ENCODE measurements at regions not wholly inside any gene's neighbourhood (a gene's known extent, or its start where the extent isn't known, plus 50 kb on each side); places are given as distances from the start of the nearest gene placed in this dataset.
A peak's percentile ranks its signal among the peaks of the same experiment; 100 is the strongest.
"Not testable (repeated sequence)": the region's sequence is repeated elsewhere in the genome, so short reads cannot be mapped to it uniquely, and the experiment has no call there.

DNA sequence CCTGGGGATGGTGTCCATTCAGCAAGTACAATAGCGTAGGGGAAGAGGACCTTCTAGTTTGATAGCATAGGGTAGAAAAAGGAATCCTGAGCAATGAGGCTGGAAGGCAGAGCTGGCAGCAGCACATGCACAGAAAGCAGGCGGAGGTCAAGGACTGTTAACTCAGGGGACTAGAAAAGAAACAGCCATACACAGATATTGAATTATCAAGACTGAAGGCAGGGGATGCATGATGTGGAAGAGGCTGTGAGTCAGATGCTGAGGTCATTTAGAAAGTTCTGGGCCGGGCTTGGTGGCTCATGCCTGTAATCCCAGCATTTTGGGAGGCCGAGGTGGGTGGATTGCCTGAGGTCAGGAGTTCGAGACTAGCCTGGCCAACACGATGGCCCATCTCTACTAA lies 65.6 kb downstream of the OPTC start:
- TF ChIP-seq, protein P1, sequence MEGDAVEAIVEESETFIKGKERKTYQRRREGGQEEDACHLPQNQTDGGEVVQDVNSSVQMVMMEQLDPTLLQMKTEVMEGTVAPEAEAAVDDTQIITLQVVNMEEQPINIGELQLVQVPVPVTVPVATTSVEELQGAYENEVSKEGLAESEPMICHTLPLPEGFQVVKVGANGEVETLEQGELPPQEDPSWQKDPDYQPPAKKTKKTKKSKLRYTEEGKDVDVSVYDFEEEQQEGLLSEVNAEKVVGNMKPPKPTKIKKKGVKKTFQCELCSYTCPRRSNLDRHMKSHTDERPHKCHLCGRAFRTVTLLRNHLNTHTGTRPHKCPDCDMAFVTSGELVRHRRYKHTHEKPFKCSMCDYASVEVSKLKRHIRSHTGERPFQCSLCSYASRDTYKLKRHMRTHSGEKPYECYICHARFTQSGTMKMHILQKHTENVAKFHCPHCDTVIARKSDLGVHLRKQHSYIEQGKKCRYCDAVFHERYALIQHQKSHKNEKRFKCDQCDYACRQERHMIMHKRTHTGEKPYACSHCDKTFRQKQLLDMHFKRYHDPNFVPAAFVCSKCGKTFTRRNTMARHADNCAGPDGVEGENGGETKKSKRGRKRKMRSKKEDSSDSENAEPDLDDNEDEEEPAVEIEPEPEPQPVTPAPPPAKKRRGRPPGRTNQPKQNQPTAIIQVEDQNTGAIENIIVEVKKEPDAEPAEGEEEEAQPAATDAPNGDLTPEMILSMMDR (IDR thresholded peaks at IDR 0.05; ENCODE audit: insufficient read depth, low read depth, low read length), result no peak
- DNase-seq (ENCODE audit: low read depth), result peak; percentile 39
- no peak overlapping the region for H3K4me3 ChIP-seq (ENCODE audit: low read depth, low read length)

DNA sequence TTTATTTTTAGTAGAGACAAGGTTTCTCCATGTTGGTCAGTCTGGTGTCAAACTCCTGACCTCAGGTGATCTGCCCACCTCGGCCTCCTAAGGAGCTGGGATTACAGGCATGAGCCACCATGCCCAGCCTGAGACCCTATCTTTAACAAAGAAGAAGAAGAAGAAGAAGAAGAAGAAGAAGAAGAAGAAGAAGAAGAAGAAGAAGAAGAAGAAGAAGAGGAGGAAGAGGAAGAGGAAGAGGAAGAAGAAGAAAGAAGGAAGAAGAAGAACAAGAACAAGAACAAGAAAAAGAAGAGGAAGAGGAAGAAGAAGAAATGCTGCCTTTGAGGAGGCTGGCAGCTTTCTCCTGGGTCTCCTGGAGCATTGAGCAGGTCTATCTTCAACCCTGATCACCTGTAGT lies 64.9 kb upstream of the ATP2B4 start:
- DNase-seq (ENCODE audit: low read depth); H3K4me3 ChIP-seq (ENCODE audit: low read depth, low read length): not testable (repeated sequence)

GRCh38 chr1:203563291-203563690 lies 63.3 kb upstream of the ATP2B4 start:
- DNase-seq (ENCODE audit: low read depth), result peak; percentile 48
- no peak overlapping the region for H3K4me3 ChIP-seq (ENCODE audit: low read depth, low read length)
- TF ChIP-seq, protein P1 (IDR thresholded peaks at IDR 0.05; ENCODE audit: insufficient read depth, low read depth, low read length), result no peak

DNA sequence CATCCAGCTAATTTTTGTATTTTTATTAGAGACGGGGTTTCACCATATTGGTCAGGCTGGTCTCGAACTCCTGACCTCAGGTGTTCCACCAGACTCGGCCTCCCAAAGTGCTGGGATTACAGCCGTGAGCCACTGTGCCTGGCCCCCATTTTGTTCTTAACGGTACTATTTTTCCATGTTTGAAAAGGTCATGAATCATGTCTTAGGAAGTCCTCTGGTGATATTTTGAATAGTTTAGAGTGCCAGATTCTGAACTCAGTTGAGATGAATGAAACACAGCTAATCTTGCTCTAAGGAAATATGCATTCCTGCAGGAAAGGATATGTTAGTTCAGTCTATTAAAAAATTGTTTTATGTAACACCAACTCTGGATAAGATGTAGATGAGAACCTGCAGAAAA lies 62.6 kb upstream of the ATP2B4 start:
- no peak for DNase-seq (ENCODE audit: low read depth)

GRCh38 chr1:203565049-203565448 lies 61.6 kb upstream of the ATP2B4 start:
- no peak overlapping the region for H3K4me3 ChIP-seq (ENCODE audit: low read depth, low read length)
- no peak for DNase-seq (ENCODE audit: low read depth)
- TF ChIP-seq, protein P1 (IDR thresholded peaks at IDR 0.05; ENCODE audit: insufficient read depth, low read depth, low read length), result no peak

More for the DNA sequence above, 62.6 kb upstream of the ATP2B4 start:
- H3K4me3 ChIP-seq (ENCODE audit: low read depth, low read length), result no peak overlapping the region
- TF ChIP-seq, protein P1 (IDR thresholded peaks at IDR 0.05; ENCODE audit: insufficient read depth, low read depth, low read length), result no peak

DNA sequence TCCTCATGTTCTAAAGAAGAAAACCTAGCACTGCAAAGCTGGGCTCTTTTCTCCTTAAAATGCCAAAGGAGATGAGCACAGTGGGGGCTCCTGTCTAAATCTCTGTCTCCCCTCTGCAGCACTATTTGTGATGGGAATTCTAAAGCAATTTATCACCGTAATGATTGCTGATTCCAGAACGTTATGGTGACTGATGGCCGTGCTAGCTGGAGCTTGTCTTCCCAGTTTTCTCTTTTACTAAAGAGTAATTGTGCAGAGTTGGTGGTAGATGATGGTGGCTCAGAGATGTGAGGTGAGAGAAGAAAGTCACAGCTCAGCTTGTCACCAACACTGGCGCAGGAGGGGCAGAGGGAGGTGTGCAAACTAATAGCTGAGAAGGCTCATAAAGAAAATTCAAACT lies 60.7 kb upstream of the ATP2B4 start:
- DNase-seq (ENCODE audit: low read depth), result no peak
- TF ChIP-seq, protein P1 (IDR thresholded peaks at IDR 0.05; ENCODE audit: insufficient read depth, low read depth, low read length), result no peak
- no peak overlapping the region for H3K4me3 ChIP-seq (ENCODE audit: low read depth, low read length)

DNA sequence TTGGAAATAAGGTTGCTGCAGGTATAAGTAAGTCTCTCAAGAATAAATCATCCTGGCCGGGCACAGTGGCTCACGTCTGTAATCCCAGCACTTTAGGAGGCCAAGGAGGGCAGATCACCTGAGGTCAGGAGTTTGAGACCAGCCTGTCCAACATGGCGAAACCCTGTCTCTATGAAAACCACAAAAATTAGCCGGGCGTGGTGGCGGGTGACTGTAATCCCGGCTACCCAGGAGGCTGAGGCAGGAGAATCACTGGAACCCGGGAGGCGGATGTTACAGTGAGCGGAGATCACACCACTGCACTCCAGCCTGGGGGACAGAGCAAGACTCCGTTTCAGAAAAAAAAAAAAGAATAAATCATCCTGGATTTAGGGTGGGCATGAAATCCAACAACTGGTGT lies 59.7 kb upstream of the ATP2B4 start:
- H3K4me3 ChIP-seq (ENCODE audit: low read depth, low read length); DNase-seq (ENCODE audit: low read depth): not testable (repeated sequence)

DNA sequence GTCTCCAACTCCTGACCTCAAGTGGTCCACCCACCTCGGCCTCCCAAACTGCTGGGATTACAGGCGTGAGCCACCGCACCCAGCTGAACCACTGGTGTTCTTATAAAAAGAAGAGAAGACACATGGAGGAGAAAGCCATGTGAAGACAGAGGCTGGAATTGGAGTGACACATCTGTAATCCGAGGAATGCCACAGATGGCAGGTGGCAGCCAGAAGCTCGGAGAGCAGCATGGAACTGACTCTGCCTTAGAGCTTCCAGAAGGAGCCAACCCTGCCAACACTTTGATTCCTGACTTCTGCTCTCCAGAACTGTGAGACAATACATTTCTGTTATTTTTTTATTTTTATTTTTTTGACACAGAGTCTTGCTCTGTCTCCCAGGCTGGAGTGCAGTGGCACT lies 59.0 kb upstream of the ATP2B4 start:
- TF ChIP-seq, protein P1 (IDR thresholded peaks at IDR 0.05; ENCODE audit: insufficient read depth, low read depth, low read length), result no peak
- no peak for DNase-seq (ENCODE audit: low read depth)

More for the DNA sequence above, 59.0 kb upstream of the ATP2B4 start:
- H3K4me3 ChIP-seq (ENCODE audit: low read depth, low read length), result no peak overlapping the region

Data from fibroblast of villous mesenchyme (primary cell).